Stomach (tissue), 8 donors: ENCODE measurements at regions not wholly inside any gene's neighbourhood (a gene's known extent, or its start where the extent isn't known, plus 50 kb on each side); places are given as distances from the start of the nearest gene placed in this dataset.
"Not testable (repeated sequence)": the region's sequence is repeated elsewhere in the genome, so short reads cannot be mapped to it uniquely, and the experiment has no call there.

Experiments used
- DNase-seq, 2 donors: peaks; one replicate each; pipeline versions ENCODE4 v3.0.0 to v3.0.0-alpha.2; 2013 to 2019
- H3K27ac ChIP-seq, 5 donors: fragments of 200-600 bp in 4 of 5; sonication (generic) in 4 of 5; one replicate each; pipeline ENCODE4 v1.5.1; 2013 to 2019; ENCODE audit warnings: mild to moderate bottlenecking in 1 of 5, moderate library complexity in 1 of 5
- H3K27me3 ChIP-seq, 3 donors: fragments of 200-600 bp; sonication (generic); one replicate each; pipeline ENCODE4 v1.5.1; 2017 to 2019; ENCODE audit warnings: mixed run types in 1 of 3
- H3K36me3 ChIP-seq, 4 donors: fragments of 200-600 bp; sonication (generic); 1 replicate in 3 of 4; 2 replicates in 1 of 4; pipeline ENCODE4 v1.5.1; 2016 to 2019
- H3K4me1 ChIP-seq, 4 donors: fragments of 200-600 bp; sonication (generic); one replicate each; pipeline ENCODE4 v1.5.1; 2016 to 2019
- H3K4me3 ChIP-seq, 4 donors: fragments of 200-600 bp; sonication (generic) in 3 of 4; one replicate each; pipeline ENCODE4 v1.5.1; 2016 to 2019; ENCODE audit warnings: mild to moderate bottlenecking in 1 of 4
- H3K9me3 ChIP-seq, 4 donors: fragments of 200-600 bp; sonication (generic); one replicate each; pipeline ENCODE4 v1.5.1; 2016 to 2019
- CTCF ChIP-seq, 7 experiments: fragments of 450-650 bp in 4 of 7; fragments of 200-600 bp in 3 of 7; sonication (generic) in 3 of 7; IDR thresholded peaks; one replicate each; pipeline ENCODE4 v1.5.1; 2016 to 2019; ENCODE audit warnings: antibody characterized with exemption in 7 of 7, control low read depth in 2 of 7, mild to moderate bottlenecking in 1 of 7
- EP300 ChIP-seq: sonication (generic); formaldehyde crosslinking; IDR thresholded peaks from one replicate; pipeline ENCODE4 v1.6.1; 2017; ENCODE audit warnings: antibody characterized with exemption
- POLR2A ChIP-seq, 4 donors: fragments of 450-650 bp; IDR thresholded peaks; one replicate each; pipeline ENCODE4 v1.6.1; 2016; ENCODE audit warnings: antibody characterized with exemption in 4 of 4, control low read depth in 2 of 4, mild to moderate bottlenecking in 1 of 4, moderate library complexity in 1 of 4
- POLR2AphosphoS5 ChIP-seq, 3 donors: sonication (generic); formaldehyde crosslinking; IDR thresholded peaks; one replicate each; pipeline ENCODE4 v1.6.1; 2016; ENCODE audit warnings: antibody characterized with exemption in 3 of 3
- WGBS, 5 donors: extraction: QIAGEN DNeasy Blood & Tissue Kit in 3 of 5; methylation state at CpG; one replicate each; pipeline versions ENCODE4 v1.1.5 to v1.1.7; 2013 to 2018; 5-methylcytosine and 5-hydroxymethylcytosine counted together
- intact Hi-C: fragments of 100-400 bp; cut with DNase I; formaldehyde crosslinking; loops from one replicate; pipeline ENCODE4 v1.15.1; 2023; ENCODE audit warnings: low total_unique reads
- donor health status: healthy with polysubstance abuse.
- donor health status: Bipolar disorder and iron deficiency.
- donor health status: healthy.

GRCh38 chr14:96706893-96707292 is 90.3 kb upstream of the VRK1 start:
- Histone ChIP-seq H3K9me3 (no peaks in the 10 kb centered on the region), H3K4me1 (no peaks in the 10 kb centered on the region), H3K36me3 (no peaks in the 10 kb centered on the region), H3K27ac (no peak overlapping the region), H3K4me3 (no peak overlapping the region), H3K27me3 (peaks cover 0 to 53% (median 4%) of the 10 kb centered on the region in 3 donors)
- WGBS, 5 donors = 63 to 86% (median 75%) methylated on average over 4 of the region's 4 CpGs
- intact Hi-C loops = no loop called here
- TF ChIP-seq POLR2AphosphoS5 (IDR thresholded peaks at IDR 0.05) = no peak
- TF ChIP-seq CTCF (IDR thresholded peaks at IDR 0.05) = no peak
- TF ChIP-seq EP300 = no peak
- TF ChIP-seq POLR2A (IDR thresholded peaks at IDR 0.05) = no peak
- no peak for DNase-seq

GRCh38 chr14:96710060-96710666 is 87.0 kb upstream of the VRK1 start:
- DNase-seq = no peak
- H3K4me1 ChIP-seq = peaks cover 0 to 5% (median 0%) of the 10 kb centered on the region in 4 donors
- TF ChIP-seq POLR2AphosphoS5 (IDR thresholded peaks at IDR 0.05) = no peak
- no peak for TF ChIP-seq CTCF (IDR thresholded peaks at IDR 0.05)
- TF ChIP-seq EP300 = no peak
- TF ChIP-seq POLR2A (IDR thresholded peaks at IDR 0.05) = no peak
- 61 to 74% (median 72%) methylated on average over 11 of the region's 11 CpGs for WGBS, 5 donors
- no peaks in the 10 kb centered on the region for H3K9me3 ChIP-seq
- intact Hi-C loops = no loop called here
- peaks cover 0 to 57% (median under 1%) of the 10 kb centered on the region in 3 donors for H3K27me3 ChIP-seq
- H3K4me3 ChIP-seq = no peak overlapping the region
- H3K27ac ChIP-seq = no peak overlapping the region
- H3K36me3 ChIP-seq = no peaks in the 10 kb centered on the region

DNA sequence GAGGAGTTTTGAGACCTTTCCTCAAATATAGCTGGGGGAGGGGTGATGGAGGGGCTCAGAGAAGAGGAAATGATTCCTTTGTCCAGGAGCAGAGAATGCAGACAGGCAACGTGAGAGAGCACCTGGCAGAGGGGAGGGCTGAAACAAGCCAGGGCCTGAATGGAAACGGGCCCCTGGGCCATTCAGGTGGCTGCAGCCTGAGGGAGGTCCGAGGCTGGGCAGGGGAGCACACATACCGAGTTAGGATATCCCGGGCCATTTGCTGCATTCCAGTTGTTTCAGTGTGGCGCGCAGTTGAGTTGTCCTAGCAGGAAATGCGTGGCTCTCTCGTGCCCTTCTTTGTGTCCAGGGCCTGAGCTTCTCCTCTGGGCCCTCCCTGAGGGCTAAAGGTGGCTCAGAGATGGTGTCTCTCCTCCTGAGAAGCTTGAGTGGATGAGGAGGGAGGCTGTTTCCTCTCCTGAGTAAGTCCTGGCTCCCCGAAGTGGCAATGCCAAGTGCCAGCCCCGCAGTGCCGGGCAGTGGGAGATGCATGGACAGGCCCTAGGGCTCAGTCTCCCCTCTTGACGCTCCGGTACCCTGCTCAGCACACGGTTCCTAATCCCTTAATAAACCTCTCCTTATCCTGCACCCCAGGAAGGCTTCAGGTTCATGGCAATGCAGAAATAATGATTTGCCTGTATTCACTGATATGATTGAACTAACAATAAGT is 85.5 kb upstream of the VRK1 start:
- Histone ChIP-seq H3K36me3 (no peaks in the 10 kb centered on the region), H3K27ac (no peak overlapping the region), H3K4me1 (peaks cover 0 to 5% (median 0%) of the 10 kb centered on the region in 4 donors), H3K4me3 (no peak overlapping the region), H3K27me3 (peaks cover 0 to 53% (median 0%) of the 10 kb centered on the region in 3 donors), H3K9me3 (no peaks in the 10 kb centered on the region)
- no peak for DNase-seq
- no peak for TF ChIP-seq POLR2AphosphoS5 (IDR thresholded peaks at IDR 0.05)
- no peak for TF ChIP-seq POLR2A (IDR thresholded peaks at IDR 0.05)
- intact Hi-C loops = no loop called here
- WGBS, 5 donors = 72 to 80% (median 75%) methylated on average over 15 of the region's 15 CpGs

DNA sequence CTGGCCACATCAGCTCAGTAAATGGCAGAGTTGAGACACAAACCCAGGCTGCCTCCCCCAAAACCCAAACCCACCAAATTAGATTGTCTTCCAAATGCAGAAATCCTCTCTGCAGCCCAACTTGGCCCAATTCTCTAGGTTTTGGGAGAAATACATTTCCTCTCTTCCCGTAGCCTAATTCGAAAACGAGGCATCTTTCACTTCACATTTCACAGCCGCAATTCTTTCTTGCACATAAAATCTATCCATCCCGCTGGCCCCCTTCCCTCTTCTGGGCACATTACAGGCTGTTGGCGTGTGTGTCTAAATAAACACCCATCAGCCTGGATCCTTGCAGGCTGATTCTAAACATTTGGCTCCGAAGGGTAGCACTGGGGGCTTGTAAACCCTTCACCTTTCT is 83.8 kb upstream of the VRK1 start:
- Histone ChIP-seq H3K9me3 (no peaks in the 10 kb centered on the region), H3K27me3 (peaks cover 0 to 53% (median 0%) of the 10 kb centered on the region in 3 donors), H3K4me1 (peaks cover 0 to 5% (median 0%) of the 10 kb centered on the region in 4 donors), H3K4me3 (no peak overlapping the region), H3K36me3 (no peaks in the 10 kb centered on the region), H3K27ac (no peak overlapping the region)
- 47 to 61% (median 53%) methylated on average over 7 of the region's 7 CpGs for WGBS, 5 donors
- no peak for DNase-seq
- intact Hi-C loops = no loop called here
- TF ChIP-seq CTCF (IDR thresholded peaks at IDR 0.05) (no peak), POLR2A (IDR thresholded peaks at IDR 0.05) (no peak), EP300 (no peak), POLR2AphosphoS5 (IDR thresholded peaks at IDR 0.05) (no peak)

DNA sequence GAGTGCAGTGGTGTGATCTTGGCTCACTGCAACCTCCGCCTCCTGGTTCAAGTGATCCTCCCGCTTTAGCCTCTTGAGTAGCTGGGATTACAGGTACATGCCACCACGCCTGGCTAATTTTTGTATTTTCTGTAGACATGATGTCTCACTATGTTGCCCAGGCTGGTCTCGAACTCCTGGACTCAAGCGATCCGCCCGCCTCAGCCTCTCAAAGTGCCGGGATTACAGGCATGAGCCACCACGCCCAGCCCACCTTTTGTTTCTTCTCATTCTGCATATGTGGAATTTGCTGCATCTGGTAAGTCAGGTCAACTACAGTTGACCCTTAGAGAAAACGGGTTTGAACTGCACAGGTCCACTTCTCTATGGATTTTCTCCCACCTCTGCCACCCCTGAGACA is 82.6 kb upstream of the VRK1 start:
- DNase-seq, H3K4me1 ChIP-seq, H3K9me3 ChIP-seq, H3K36me3 ChIP-seq, H3K27ac ChIP-seq, intact Hi-C loops, H3K4me3 ChIP-seq: not testable (repeated sequence)
- 75 to 82% (median 81%) methylated on average over 10 of the region's 10 CpGs for WGBS, 5 donors
- peaks cover 0 to 52% (median 0%) of the 10 kb centered on the region in 3 donors for H3K27me3 ChIP-seq
